ENCODE measurements at regions not wholly inside any gene's neighbourhood (a gene's known extent, or its start where the extent isn't known, plus 50 kb on each side); places are given as distances from the start of the nearest gene placed in this dataset.
"Not testable (repeated sequence)": the region's sequence is repeated elsewhere in the genome, so short reads cannot be mapped to it uniquely, and the experiment has no call there.

GRCh38 chr9:29068461-29068860 lies 1495.2 kb upstream of the C9orf72 start:
- Histone ChIP-seq H3K9me3 (ENCODE audit: control insufficient read depth, low read length) (no peaks in the 10 kb centered on the region), H3K27me3 (replicated peaks; ENCODE audit: control insufficient read depth, insufficient read depth, low read length) (no peaks in the 10 kb centered on the region), H3K9ac (ENCODE audit: low read length) (no peak overlapping the region), H3K36me3 (ENCODE audit: control insufficient read depth, insufficient read depth, low read length, severe bottlenecking) (no peaks in the 10 kb centered on the region), H3K4me1 (ENCODE audit: control insufficient read depth, insufficient read depth, low read length) (peaks cover 4% of the 10 kb centered on the region), H3K4me3 (ENCODE audit: low read length) (no peak overlapping the region)
- DNase-seq (ENCODE audit: low read depth): no peak

GRCh38 chr9:29069376-29069775 lies 1496.1 kb upstream of the C9orf72 start:
- Histone ChIP-seq H3K4me3 (ENCODE audit: low read length) (no peak overlapping the region), H3K36me3 (ENCODE audit: control insufficient read depth, insufficient read depth, low read length, severe bottlenecking) (no peaks in the 10 kb centered on the region), H3K9ac (ENCODE audit: low read length) (no peak overlapping the region), H3K27me3 (replicated peaks; ENCODE audit: control insufficient read depth, insufficient read depth, low read length) (no peaks in the 10 kb centered on the region), H3K4me1 (ENCODE audit: control insufficient read depth, insufficient read depth, low read length) (peaks cover 4% of the 10 kb centered on the region), H3K9me3 (ENCODE audit: control insufficient read depth, low read length) (no peaks in the 10 kb centered on the region)
- no peak for DNase-seq (ENCODE audit: low read depth)

- Histone ChIP-seq H3K9ac (ENCODE audit: low read length) (peak overlapping the region; percentile 0), H3K27me3 (replicated peaks; ENCODE audit: control insufficient read depth, insufficient read depth, low read length) (no peaks in the 10 kb centered on the region), H3K4me1 (ENCODE audit: control insufficient read depth, insufficient read depth, low read length) (peaks cover 20% of the 10 kb centered on the region), H3K36me3 (ENCODE audit: control insufficient read depth, insufficient read depth, low read length, severe bottlenecking) (no peaks in the 10 kb centered on the region), H3K9me3 (ENCODE audit: control insufficient read depth, low read length) (no peaks in the 10 kb centered on the region), H3K4me3 (ENCODE audit: low read length) (peak overlapping the region; percentile 12)
- peak; percentile 1 for DNase-seq (ENCODE audit: low read depth)
These were observed 1504.9 kb upstream of the C9orf72 start for GRCh38 chr9:29078063-29078666.

GRCh38 chr9:29100762-29101161 lies 1527.5 kb upstream of the C9orf72 start:
- H3K4me3 ChIP-seq (ENCODE audit: low read length): no peak overlapping the region
- no peak overlapping the region for H3K9ac ChIP-seq (ENCODE audit: low read length)
- H3K9me3 ChIP-seq (ENCODE audit: control insufficient read depth, low read length): peaks cover 3% of the 10 kb centered on the region
- H3K4me1 ChIP-seq (ENCODE audit: control insufficient read depth, insufficient read depth, low read length): no peaks in the 10 kb centered on the region
- H3K36me3 ChIP-seq (ENCODE audit: control insufficient read depth, insufficient read depth, low read length, severe bottlenecking): no peaks in the 10 kb centered on the region
- DNase-seq (ENCODE audit: low read depth): no peak
- H3K27me3 ChIP-seq (replicated peaks; ENCODE audit: control insufficient read depth, insufficient read depth, low read length): no peaks in the 10 kb centered on the region

GRCh38 chr9:29104166-29104565 lies 1530.9 kb upstream of the C9orf72 start:
- H3K9me3 ChIP-seq (ENCODE audit: control insufficient read depth, low read length); H3K4me1 ChIP-seq (ENCODE audit: control insufficient read depth, insufficient read depth, low read length); H3K9ac ChIP-seq (ENCODE audit: low read length); DNase-seq (ENCODE audit: low read depth); H3K36me3 ChIP-seq (ENCODE audit: control insufficient read depth, insufficient read depth, low read length, severe bottlenecking); H3K27me3 ChIP-seq (replicated peaks; ENCODE audit: control insufficient read depth, insufficient read depth, low read length); H3K4me3 ChIP-seq (ENCODE audit: low read length): not testable (repeated sequence)

GRCh38 chr9:29118555-29118954 lies 1545.3 kb upstream of the C9orf72 start:
- no peaks in the 10 kb centered on the region for H3K36me3 ChIP-seq (ENCODE audit: control insufficient read depth, insufficient read depth, low read length, severe bottlenecking)
- H3K9me3 ChIP-seq (ENCODE audit: control insufficient read depth, low read length): no peaks in the 10 kb centered on the region
- DNase-seq (ENCODE audit: low read depth): no peak
- H3K9ac ChIP-seq (ENCODE audit: low read length): no peak overlapping the region
- no peaks in the 10 kb centered on the region for H3K4me1 ChIP-seq (ENCODE audit: control insufficient read depth, insufficient read depth, low read length)
- H3K27me3 ChIP-seq (replicated peaks; ENCODE audit: control insufficient read depth, insufficient read depth, low read length): no peaks in the 10 kb centered on the region
- no peak overlapping the region for H3K4me3 ChIP-seq (ENCODE audit: low read length)

- Histone ChIP-seq H3K4me1 (ENCODE audit: control insufficient read depth, insufficient read depth, low read length) (no peaks in the 10 kb centered on the region), H3K36me3 (ENCODE audit: control insufficient read depth, insufficient read depth, low read length, severe bottlenecking) (no peaks in the 10 kb centered on the region), H3K4me3 (ENCODE audit: low read length) (no peak overlapping the region), H3K9me3 (ENCODE audit: control insufficient read depth, low read length) (peaks cover 28% of the 10 kb centered on the region), H3K9ac (ENCODE audit: low read length) (no peak overlapping the region), H3K27me3 (replicated peaks; ENCODE audit: control insufficient read depth, insufficient read depth, low read length) (no peaks in the 10 kb centered on the region)
- DNase-seq (ENCODE audit: low read depth): no peak
These were observed 1553.5 kb upstream of the C9orf72 start for GRCh38 chr9:29126783-29127182.

- no peak overlapping the region for H3K4me3 ChIP-seq (ENCODE audit: low read length)
- H3K9ac ChIP-seq (ENCODE audit: low read length): no peak overlapping the region
- no peaks in the 10 kb centered on the region for H3K4me1 ChIP-seq (ENCODE audit: control insufficient read depth, insufficient read depth, low read length)
- peaks cover 28% of the 10 kb centered on the region for H3K9me3 ChIP-seq (ENCODE audit: control insufficient read depth, low read length)
- no peak for DNase-seq (ENCODE audit: low read depth)
- H3K36me3 ChIP-seq (ENCODE audit: control insufficient read depth, insufficient read depth, low read length, severe bottlenecking): no peaks in the 10 kb centered on the region
- no peaks in the 10 kb centered on the region for H3K27me3 ChIP-seq (replicated peaks; ENCODE audit: control insufficient read depth, insufficient read depth, low read length)
These were observed 1556.5 kb upstream of the C9orf72 start for GRCh38 chr9:29129763-29130162.

- no peaks in the 10 kb centered on the region for H3K4me1 ChIP-seq (ENCODE audit: control insufficient read depth, insufficient read depth, low read length)
- peaks cover 12% of the 10 kb centered on the region for H3K9me3 ChIP-seq (ENCODE audit: control insufficient read depth, low read length)
- no peak overlapping the region for H3K4me3 ChIP-seq (ENCODE audit: low read length)
- no peaks in the 10 kb centered on the region for H3K27me3 ChIP-seq (replicated peaks; ENCODE audit: control insufficient read depth, insufficient read depth, low read length)
- H3K36me3 ChIP-seq (ENCODE audit: control insufficient read depth, insufficient read depth, low read length, severe bottlenecking): no peaks in the 10 kb centered on the region
- no peak overlapping the region for H3K9ac ChIP-seq (ENCODE audit: low read length)
- no peak for DNase-seq (ENCODE audit: low read depth)
These were observed 1571.2 kb upstream of the C9orf72 start for GRCh38 chr9:29144476-29144875.

- no peak for DNase-seq (ENCODE audit: low read depth)
- H3K9ac ChIP-seq (ENCODE audit: low read length): no peak overlapping the region
- no peaks in the 10 kb centered on the region for H3K36me3 ChIP-seq (ENCODE audit: control insufficient read depth, insufficient read depth, low read length, severe bottlenecking)
- H3K4me1 ChIP-seq (ENCODE audit: control insufficient read depth, insufficient read depth, low read length): peaks cover 4% of the 10 kb centered on the region
- H3K4me3 ChIP-seq (ENCODE audit: low read length): no peak overlapping the region
- H3K27me3 ChIP-seq (replicated peaks; ENCODE audit: control insufficient read depth, insufficient read depth, low read length): no peaks in the 10 kb centered on the region
- no peaks in the 10 kb centered on the region for H3K9me3 ChIP-seq (ENCODE audit: control insufficient read depth, low read length)
These were observed 1577.3 kb upstream of the C9orf72 start for GRCh38 chr9:29150606-29151005.

- Histone ChIP-seq H3K9me3 (ENCODE audit: control insufficient read depth, low read length) (no peaks in the 10 kb centered on the region), H3K27me3 (replicated peaks; ENCODE audit: control insufficient read depth, insufficient read depth, low read length) (no peaks in the 10 kb centered on the region), H3K4me3 (ENCODE audit: low read length) (no peak overlapping the region), H3K4me1 (ENCODE audit: control insufficient read depth, insufficient read depth, low read length) (no peaks in the 10 kb centered on the region), H3K9ac (ENCODE audit: low read length) (no peak overlapping the region), H3K36me3 (ENCODE audit: control insufficient read depth, insufficient read depth, low read length, severe bottlenecking) (no peaks in the 10 kb centered on the region)
- DNase-seq (ENCODE audit: low read depth): no peak
These were observed 1587.6 kb upstream of the C9orf72 start for GRCh38 chr9:29160763-29161353.

GRCh38 chr9:29174136-29174535 lies 1600.9 kb upstream of the C9orf72 start:
- no peaks in the 10 kb centered on the region for H3K36me3 ChIP-seq (ENCODE audit: control insufficient read depth, insufficient read depth, low read length, severe bottlenecking)
- H3K4me1 ChIP-seq (ENCODE audit: control insufficient read depth, insufficient read depth, low read length): peaks cover 3% of the 10 kb centered on the region
- H3K9me3 ChIP-seq (ENCODE audit: control insufficient read depth, low read length): no peaks in the 10 kb centered on the region
- no peak for DNase-seq (ENCODE audit: low read depth)
- no peaks in the 10 kb centered on the region for H3K27me3 ChIP-seq (replicated peaks; ENCODE audit: control insufficient read depth, insufficient read depth, low read length)
- no peak overlapping the region for H3K9ac ChIP-seq (ENCODE audit: low read length)
- H3K4me3 ChIP-seq (ENCODE audit: low read length): no peak overlapping the region

Data from adipocyte (in vitro differentiated cells).